Ovary (tissue), 3 donors: ENCODE measurements at regions not wholly inside any gene's neighbourhood (a gene's known extent, or its start where the extent isn't known, plus 50 kb on each side); places are given as distances from the start of the nearest gene placed in this dataset.

Experiments used
- EP300 ChIP-seq: sonication (generic); formaldehyde crosslinking; IDR thresholded peaks from one replicate; pipeline ENCODE4 v1.6.1; 2017; ENCODE audit warnings: antibody characterized with exemption
- TF ChIP-seq, protein P1 (sequence below), 3 donors: fragments of 450-650 bp in 2 of 3; fragments of 200-600 bp in 1 of 3; IDR thresholded peaks; one replicate each; pipeline versions ENCODE4 v1.5.1 to v1.8.0; 2016 to 2022; ENCODE audit warnings: antibody characterized with exemption in 3 of 3, mild to moderate bottlenecking in 1 of 3
- donor health status: DM: no; HTN: no; CAD: no.

DNA sequence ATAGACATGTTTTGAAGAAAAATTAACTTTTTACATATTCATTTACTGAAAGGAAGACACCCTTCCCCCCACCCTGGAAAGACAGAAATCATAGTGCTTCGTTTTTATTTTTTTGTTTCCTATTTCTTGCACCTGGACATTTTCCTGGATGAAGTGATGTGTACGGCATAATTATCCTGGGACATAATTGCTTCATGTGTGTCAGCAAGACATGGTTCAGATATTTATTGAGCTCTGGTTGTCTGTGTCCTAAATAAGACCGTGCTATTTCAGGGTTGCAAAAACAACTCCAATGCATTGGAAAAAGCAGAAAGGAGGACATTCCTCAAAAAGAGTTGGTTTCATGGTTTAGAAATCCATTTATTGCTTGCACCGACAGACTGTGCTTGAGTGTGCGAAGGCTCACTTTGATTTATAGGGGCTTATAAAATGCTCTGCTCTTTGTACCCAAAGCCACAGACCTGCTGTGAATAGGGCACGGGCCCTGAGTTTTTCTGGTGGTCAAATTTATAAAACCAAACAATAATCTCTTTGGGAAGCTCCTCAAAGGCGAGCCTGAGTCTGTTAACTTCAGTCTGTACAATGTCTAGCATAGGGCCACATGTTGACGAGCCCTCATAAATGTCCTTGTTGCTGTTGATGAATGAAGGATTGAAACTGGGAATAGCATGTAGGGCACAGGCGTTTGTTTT, 179.5 kb downstream of the SOX4 start:
- TF ChIP-seq, protein P1, sequence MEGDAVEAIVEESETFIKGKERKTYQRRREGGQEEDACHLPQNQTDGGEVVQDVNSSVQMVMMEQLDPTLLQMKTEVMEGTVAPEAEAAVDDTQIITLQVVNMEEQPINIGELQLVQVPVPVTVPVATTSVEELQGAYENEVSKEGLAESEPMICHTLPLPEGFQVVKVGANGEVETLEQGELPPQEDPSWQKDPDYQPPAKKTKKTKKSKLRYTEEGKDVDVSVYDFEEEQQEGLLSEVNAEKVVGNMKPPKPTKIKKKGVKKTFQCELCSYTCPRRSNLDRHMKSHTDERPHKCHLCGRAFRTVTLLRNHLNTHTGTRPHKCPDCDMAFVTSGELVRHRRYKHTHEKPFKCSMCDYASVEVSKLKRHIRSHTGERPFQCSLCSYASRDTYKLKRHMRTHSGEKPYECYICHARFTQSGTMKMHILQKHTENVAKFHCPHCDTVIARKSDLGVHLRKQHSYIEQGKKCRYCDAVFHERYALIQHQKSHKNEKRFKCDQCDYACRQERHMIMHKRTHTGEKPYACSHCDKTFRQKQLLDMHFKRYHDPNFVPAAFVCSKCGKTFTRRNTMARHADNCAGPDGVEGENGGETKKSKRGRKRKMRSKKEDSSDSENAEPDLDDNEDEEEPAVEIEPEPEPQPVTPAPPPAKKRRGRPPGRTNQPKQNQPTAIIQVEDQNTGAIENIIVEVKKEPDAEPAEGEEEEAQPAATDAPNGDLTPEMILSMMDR (IDR thresholded peaks at IDR 0.05): no peak
- TF ChIP-seq EP300: no peak
